HG03521 (cell line): ENCODE measurements at regions not wholly inside any gene's neighbourhood (a gene's known extent, or its start where the extent isn't known, plus 50 kb on each side); places are given as distances from the start of the nearest gene placed in this dataset.

Experiments used
- ATAC-seq: cut with Tn5 transposase; IDR thresholded peaks from one replicate; pipeline ENCODE4 v1.9.1; 2021; ENCODE audit warnings: mild to moderate bottlenecking, moderate library complexity; ENCODE audit not compliant: unreplicated experiment

- ATAC-seq, result no peak
Observed at GRCh38 chr13:104382951-104383350, 1316.7 kb upstream of the SLC10A2 start.

- no peak for ATAC-seq
Observed at GRCh38 chr13:104376588-104376987, 1310.4 kb upstream of the SLC10A2 start.

GRCh38 chr13:104375614-104376013, 1309.4 kb upstream of the SLC10A2 start:
- no peak for ATAC-seq

GRCh38 chr13:104372095-104372655, 1306.0 kb upstream of the SLC10A2 start:
- ATAC-seq, result no peak

- ATAC-seq, result no peak
Observed at GRCh38 chr13:104365430-104365829, 1299.2 kb upstream of the SLC10A2 start.

GRCh38 chr13:104357672-104358354, 1291.6 kb upstream of the SLC10A2 start:
- no peak for ATAC-seq

GRCh38 chr13:104357174-104357573, 1291.0 kb upstream of the SLC10A2 start:
- ATAC-seq, result no peak

- ATAC-seq, result no peak
Observed at GRCh38 chr13:104355041-104355670, 1288.9 kb upstream of the SLC10A2 start.

- no peak for ATAC-seq
Observed at GRCh38 chr13:104327211-104327610, 1261.0 kb upstream of the SLC10A2 start.

- ATAC-seq, result no peak
Observed at GRCh38 chr13:104326523-104326922, 1260.3 kb upstream of the SLC10A2 start.

- ATAC-seq, result no peak
Observed at GRCh38 chr13:104321756-104322155, 1255.5 kb upstream of the SLC10A2 start.

- ATAC-seq, result no peak
Observed at GRCh38 chr13:104320446-104320845, 1254.2 kb upstream of the SLC10A2 start.

GRCh38 chr13:104318121-104318520, 1251.9 kb upstream of the SLC10A2 start:
- ATAC-seq, result no peak

- no peak for ATAC-seq
Observed at GRCh38 chr13:104315606-104316005, 1249.4 kb upstream of the SLC10A2 start.

GRCh38 chr13:104314926-104315535, 1248.8 kb upstream of the SLC10A2 start:
- no peak for ATAC-seq

- ATAC-seq, result no peak
Observed at GRCh38 chr13:104314321-104314720, 1248.1 kb upstream of the SLC10A2 start.

GRCh38 chr13:104310861-104311260, 1244.6 kb upstream of the SLC10A2 start:
- no peak for ATAC-seq

GRCh38 chr13:104309431-104309830, 1243.2 kb upstream of the SLC10A2 start:
- no peak for ATAC-seq

GRCh38 chr13:104301171-104301975, 1235.2 kb upstream of the SLC10A2 start:
- no peak for ATAC-seq

GRCh38 chr13:104297075-104297474, 1230.9 kb upstream of the SLC10A2 start:
- no peak for ATAC-seq

- ATAC-seq, result no peak
Observed at GRCh38 chr13:104296286-104296685, 1230.1 kb upstream of the SLC10A2 start.
